Dedifferentiated amniotic fluid mesenchymal stem cell (primary cell): ENCODE measurements at regions not wholly inside any gene's neighbourhood (a gene's known extent, or its start where the extent isn't known, plus 50 kb on each side); places are given as distances from the start of the nearest gene placed in this dataset.
"Not testable (repeated sequence)": the region's sequence is repeated elsewhere in the genome, so short reads cannot be mapped to it uniquely, and the experiment has no call there.

Source experiments
- DNase-seq: peaks from one replicate; pipeline ENCODE4 v3.0.0-alpha.2; 2016; ENCODE audit errors: extremely low spot score

DNA sequence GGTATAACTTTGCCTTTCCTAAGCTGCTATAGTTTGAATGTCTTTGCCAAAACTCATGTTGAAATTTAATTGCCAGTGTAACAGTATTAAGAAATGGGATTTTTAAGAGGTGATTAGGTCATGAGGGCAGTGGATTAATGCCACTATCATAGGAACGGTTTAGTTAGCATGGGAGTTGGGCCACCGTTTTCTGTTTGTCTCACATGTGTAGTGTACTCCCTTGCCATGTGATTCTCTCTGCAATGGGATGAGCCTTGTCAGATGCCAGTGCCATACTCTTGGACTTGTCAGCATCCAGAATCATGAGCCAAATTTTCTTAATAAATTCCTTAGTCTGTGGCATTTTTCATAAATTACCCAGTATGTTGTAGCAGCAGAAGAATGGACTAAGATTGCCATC lies 388.9 kb upstream of the RGPD4 start:
- DNase-seq, result no peak

DNA sequence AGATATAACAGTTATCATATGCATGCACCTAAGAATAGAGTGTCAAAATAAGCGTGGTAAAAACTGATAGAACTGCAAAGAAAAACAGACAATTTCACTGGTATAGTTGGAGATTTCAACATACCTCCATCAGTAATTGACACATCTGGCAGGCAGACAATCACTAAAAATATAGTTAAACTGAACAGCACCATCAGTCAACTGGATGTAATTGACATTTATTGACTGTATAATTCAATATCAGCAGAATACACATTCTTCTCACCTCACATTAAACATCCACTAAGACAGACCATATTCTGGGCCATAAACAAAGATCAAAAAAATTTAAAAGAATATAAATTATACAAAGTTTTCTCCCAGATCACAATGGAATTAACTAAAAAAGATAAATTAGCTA lies 378.5 kb upstream of the RGPD4 start:
- DNase-seq, result no peak

DNA sequence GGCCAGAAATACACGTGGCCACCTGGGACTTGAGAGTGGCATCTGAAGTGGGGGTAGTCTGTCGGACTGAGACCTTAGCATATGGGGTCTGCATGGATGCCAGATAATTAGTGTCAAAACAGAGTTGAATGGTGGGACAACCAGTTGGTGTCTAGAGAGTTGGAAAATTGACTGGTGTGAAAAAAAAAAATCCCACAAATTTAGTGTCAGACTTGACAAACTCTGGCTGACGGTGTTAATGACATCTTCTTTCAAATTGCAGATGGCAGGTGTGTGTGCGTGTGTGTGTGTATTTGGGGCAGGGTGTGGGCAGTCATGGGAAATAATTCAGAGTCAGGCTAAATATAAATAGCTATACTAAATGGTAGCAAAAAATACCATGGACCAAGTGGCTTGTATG lies 365.4 kb upstream of the RGPD4 start:
- no peak for DNase-seq

DNA sequence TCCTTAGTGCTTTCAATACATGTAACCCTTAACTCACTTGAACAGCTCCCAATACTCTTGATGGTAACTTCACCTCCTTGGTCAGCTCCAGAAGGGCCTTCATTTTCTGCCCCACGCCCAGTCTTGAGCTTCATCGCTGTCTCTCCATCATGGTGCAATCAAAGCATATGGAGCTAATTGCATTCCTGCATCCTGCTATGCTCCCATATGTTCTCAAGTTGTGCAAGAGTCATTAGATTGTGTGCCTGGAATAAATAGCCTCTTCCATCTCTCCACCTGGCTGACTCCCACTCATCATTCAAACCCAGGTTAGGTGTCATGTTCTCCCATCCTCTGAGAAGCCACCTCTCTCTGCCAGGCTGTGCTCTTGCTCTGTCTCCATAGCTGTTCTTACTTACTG lies 364.5 kb upstream of the RGPD4 start:
- DNase-seq, result no peak

DNA sequence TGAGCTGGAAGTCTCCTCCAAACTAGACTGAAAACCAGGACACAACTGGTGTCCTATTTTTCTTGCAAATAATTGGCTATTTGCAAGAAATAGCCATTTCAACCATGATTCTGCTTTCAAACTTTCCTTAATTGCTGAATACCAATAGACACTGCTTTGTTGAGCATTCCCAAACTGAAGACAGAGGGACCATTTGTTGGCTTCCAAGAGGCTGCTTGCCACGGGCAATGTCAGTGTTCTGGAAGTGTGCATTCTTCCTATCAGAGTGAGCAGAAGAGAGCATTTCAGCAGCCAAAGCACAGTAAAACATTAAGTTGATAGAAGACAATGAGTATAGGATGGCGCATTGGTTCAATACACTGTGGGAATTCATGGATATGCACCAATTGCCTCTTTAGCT lies 360.5 kb upstream of the RGPD4 start:
- DNase-seq, result no peak

DNA sequence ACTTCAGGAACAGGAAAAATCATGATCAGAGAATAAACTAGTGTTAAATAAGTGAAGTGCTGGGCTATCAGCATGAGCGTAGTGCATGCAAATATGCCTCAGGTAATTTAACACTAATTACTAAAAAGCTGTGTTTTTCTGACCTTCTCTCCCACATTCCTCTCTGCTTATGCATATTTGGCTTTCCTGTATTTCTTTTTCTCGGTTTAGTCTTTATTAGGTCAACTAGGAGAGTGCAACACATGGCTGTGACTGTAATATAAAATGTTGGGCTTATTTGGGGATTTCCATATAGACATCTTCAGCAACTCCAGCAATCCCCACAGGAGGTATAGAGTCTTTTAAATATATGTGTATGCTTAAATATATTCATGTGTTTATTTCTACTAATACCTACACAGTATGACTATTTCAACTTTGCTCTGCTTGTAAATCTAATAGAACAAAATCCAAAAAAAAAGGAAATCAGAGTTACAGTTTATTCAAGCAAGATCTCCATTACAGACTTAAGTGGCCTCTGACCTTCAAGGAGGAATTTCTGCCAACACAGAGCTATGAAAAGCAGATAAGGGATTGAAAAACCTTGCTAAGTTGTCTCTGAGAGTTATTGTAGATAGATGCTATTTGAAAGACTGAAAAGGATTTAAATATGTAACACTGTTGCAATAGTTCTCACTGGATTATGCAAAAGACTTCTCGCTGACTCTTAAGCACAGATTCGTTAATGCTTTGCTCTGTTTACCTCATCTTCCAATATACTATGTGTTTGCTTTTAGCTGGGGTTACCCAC lies 359.5 kb upstream of the RGPD4 start:
- DNase-seq, result no peak

DNA sequence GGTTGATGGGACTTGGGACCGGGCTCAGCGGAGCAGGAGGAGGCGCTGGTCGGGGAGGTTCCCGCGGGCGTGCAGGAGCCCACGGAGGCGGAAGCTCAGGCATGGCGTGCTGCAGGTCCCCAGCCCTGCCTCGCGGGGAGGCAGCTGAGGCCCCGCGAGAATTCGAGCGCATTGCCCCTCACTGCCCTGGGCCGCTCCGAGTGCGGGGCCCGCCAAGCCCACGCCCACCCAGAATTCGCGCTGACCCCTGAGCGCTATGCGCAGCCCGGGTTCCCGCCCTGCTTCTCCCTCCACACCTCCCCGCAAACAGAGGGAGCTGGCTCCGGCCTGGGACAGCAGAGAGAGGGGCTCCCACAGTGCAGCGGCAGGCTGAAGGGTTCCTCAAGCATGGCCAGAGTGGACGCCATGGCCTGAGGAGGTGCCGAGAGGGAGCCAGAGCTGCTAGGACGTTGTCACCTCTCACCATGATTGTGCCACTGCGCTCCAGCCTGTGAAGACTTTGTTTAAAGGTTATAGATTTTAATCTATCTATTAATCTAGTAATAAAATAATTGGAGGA lies 357.2 kb upstream of the RGPD4 start:
- no peak for DNase-seq

DNA sequence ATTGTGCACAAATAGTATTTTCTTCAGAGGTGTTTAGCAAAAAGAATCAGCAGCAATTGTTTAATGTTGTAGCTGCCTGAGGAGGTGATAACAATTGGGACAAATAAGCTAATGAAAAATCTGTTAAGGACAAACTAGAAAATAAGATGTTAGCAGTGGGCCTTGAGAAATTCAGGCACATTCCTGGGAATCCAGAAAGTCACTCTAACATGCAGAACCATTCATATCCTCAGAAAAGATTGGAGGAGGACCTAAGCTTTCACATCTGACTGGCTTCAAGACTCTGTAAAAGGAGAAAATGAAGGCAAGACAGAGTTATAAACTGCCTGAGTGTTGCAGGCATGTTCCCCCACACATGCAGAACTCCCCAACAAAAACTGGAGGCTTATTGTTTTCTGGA lies 353.5 kb upstream of the RGPD4 start:
- DNase-seq, result peak; percentile 23

DNA sequence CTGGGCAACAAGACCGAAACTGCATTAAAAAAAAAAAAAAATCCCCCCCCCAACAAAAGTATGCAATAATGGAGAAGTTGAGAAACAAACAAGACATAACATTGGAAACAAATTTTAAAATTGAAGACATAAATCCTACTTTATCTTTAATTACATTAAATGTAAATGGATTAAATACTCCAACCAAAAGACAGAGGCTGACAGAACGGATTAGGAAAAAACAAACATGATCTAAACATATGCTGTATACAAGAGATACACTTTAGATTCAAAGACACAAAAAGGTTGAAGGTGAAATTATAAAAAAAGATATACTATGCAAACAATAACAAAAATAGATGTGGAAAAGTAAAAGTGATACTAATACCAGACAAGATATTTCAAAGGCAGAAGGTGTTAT lies 350.8 kb upstream of the RGPD4 start:
- DNase-seq, result no peak

DNA sequence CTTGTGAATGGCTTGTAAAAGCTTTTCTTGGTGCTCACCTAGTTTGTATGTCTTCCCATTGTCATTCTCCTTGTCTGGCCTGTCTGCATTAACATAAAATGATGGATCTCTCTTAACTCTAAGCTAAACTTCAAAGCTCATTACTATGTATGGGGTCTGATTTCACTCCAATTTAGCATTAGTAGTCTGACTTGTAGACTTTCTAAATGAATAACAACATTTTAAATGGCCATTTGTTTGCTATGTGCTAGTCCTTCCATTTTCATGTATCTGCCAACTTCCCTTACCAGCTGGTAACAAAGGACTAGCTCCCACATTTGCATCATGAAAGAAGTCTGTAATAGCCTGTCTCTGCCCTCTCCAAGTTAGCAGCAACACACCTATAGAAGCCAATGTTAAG lies 324.2 kb upstream of the RGPD4 start:
- no peak for DNase-seq

DNA sequence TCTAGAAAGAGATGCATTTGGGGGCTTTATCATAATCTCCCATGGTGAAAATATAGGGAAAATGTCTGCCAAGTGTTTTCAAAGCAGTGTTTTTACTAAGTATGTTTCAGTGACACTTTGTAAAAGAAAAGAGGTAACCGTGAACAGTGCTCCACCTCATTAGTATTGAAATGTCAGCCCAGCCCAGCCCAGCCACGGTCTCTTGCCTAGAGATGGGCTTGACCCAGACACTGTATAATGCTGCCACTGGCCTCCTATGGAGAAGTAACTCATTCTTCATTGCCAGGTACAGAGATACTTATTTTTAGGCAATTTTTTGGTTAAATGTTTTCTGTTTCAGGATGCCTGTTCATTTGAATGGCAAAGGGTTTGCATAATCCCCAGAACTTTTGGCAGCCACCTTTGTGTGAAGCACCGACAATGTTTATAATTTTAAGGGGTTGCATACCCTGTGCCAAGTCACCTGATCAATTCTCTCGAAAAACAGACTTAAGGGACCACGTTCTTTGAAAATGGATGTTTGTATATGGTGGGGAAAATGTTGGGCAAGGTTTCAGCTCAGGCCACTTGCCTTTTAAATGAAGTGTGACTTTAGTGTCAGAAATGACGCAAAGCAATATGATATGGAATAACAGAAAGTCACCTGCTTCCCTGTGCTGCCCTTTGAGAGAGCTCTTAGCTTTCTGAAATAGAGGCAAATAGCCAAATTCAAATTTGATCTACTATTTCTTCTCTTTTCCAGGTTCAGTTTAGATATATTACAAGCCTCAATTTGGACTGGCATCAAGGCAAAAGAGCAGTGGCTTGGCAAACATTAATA lies 314.5 kb upstream of the RGPD4 start:
- DNase-seq, result no peak

DNA sequence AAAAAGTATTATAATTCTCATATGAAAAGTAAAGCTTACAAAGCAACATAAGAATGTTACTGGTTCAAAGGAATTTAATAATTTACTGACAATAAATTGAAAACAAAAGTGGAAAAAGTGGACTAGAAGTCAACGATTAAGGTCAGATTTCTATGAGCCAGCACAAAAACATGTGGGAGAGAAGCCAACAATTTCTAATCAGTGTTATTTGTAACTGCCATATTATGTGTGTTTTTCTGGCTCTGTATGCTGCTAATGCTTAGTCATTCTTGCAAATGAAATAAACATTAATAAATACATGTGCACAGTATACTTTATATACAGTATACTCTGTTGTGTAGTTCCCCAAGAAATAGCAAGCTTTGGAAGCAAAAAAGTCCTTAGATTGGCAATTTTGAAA lies 301.3 kb upstream of the RGPD4 start:
- no peak for DNase-seq

DNA sequence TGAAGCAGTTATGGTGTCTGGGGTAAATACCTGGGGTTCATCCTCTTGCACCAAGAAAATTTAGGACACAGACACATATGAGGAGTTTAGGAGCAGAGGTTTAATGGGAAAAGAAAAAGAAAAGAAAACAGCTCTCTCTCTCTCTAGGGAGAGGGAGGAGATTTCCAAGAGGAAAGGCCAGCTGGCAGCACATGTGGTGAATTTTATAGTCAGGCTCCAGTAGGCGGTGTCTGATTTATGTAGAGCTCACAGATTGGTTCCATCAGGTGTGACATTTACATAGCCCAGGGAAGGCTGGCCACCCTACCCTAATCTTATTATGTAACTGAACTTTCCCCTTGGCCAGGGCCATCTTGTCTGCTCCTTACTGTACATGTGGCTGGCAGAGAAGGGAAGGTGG lies 297.5 kb upstream of the RGPD4 start:
- no peak for DNase-seq

DNA sequence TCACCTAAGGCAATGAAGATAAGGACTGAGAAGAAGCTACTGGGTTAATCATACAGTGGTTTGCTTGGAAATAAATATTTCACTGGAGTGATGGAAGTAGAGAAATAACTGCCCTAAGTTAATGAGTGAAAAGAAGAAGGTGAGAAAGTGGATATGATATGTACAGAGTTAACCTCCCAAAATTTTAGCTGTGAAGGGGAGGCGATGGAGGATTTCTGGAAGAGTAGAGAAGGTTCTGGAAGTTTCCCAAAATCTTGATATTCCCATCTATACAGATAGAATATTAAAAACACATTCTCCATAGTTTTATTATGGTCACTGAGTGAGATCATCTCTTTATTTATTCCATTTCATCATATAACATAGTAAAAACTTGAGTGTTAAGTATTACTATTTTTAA lies 296.6 kb upstream of the RGPD4 start:
- DNase-seq, result no peak

DNA sequence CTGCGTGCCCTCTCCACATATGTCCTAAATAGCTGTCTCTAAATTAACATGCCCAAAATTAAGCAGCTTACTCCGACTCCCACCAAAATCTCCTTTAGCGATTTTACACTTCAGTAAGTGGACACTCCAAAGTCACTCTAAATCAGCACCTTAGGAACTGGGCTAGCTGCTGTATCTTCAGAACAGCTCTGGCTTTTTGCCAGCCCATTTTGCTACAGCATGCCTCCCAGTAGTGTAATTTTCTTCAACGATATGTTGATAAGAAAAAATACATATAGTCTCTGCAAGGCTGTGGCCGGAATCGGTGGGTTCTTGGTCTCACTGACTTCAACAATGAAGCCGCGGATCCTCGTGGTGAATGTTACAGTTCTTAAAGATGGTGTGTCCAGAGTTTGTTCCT lies 291.8 kb upstream of the RGPD4 start:
- no peak for DNase-seq

DNA sequence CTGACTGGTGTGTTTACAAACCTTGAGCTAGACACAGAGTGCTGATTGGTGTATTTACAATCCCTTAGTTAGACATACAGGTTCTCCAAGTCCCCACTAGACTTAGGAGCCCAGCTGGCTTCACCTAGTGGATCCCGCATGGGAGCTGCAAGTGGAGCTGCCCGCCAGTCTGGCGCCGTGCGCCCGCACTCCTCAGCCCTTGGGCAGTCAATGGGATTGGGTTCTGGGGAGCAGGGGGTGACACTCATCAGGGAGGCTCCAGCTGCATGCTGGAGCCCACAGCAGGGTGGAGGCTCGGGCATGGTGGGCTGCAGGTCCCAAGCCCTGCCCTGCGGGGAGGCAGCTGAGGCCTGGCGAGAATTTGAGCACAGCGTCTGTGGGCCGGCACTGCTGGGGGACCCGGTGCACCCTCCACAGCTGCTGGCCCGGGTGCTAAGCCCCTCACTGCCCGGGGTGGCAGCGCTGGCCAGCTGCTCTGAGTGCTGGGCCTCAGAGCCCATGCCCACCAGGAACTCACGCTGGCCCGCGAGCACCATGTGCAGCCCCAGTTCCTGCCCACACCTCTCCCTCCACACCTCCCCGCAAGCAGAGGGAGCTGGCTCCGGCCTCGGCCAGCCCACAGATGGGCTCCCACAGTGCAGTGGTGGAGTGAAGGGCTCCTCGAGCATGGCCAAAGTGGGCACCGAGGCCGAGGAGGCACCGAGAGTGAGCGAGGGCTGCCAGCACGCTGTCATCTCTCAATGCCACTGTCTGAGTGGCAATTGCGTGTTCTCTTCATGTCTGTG lies 290.6 kb upstream of the RGPD4 start:
- not testable (repeated sequence) for DNase-seq

DNA sequence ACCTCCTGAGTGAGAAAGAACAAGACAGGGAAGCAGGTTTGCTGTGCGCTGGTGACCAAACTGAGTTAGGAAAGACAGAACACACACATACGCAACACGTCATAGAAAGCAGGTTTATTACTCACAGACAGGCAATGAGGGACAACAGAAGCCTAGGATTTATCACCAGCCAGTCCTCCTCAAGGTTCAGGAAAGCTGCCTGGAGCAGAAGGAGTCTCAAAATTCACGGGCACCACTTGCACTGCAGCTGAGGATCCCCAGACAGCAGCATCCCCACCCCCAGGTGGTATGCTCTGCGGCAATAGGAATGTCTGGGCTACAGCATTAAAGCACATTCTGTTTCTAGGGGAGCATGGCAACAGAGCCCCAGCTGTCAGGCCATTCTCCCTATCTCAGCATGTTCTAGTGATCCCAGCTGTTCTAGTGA lies 284.4 kb upstream of the RGPD4 start:
- DNase-seq, result no peak

DNA sequence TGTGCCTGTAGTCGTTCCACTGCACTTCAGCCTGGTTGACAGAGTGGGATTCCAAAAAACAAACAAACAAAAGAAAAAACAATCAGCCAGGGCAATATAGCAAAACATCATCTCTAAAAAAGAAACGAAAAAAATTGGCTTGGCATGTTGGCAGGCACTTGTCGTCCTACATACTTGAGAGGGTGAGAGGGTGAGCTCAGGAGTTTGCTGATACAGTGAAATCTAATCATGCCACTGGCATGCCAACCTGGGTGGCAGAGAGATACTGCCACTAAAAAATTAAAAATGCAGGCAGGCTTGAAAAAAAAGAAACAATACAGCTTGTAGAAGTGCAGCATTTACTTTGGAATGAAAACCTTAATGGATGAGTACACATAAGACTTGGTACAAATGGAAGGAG lies 282.9 kb upstream of the RGPD4 start:
- DNase-seq, result no peak

DNA sequence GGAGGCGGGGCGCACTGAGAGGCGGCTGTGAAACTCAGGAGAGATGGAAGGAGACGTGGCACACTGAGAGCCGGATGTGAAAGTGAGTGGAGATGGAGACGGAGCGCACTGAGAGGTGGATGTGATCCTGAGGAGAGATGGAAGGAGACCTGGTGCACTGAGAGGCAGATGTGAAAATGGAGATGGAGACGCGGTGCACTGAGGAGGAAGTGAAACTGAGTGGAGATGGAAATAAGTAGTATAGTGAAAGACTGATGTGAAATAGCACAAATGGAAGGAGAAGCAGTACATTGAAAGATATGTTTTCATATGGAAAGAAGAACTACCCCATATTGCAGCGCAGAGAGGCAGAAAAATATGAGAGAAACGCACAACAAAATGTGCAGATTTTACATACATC lies 281.6 kb upstream of the RGPD4 start:
- no peak for DNase-seq

DNA sequence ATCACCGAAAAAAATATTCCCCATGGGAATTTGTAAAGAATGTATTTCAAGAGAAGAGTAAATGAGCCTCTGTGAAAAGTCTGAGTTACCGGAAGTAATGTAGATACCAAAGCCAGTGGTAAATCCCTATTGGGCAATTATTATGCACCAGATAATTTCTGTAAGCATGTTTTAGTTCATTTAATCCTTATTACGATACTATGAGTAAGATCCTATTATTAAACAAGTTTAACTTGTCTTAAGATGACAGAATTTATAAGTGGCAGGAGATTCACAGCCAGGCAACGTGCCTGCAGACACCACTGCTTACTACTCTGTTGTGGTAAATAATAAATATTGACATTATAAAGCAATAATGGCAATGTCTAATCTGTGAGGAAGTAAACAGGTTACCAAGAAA lies 280.8 kb upstream of the RGPD4 start:
- no peak for DNase-seq

DNA sequence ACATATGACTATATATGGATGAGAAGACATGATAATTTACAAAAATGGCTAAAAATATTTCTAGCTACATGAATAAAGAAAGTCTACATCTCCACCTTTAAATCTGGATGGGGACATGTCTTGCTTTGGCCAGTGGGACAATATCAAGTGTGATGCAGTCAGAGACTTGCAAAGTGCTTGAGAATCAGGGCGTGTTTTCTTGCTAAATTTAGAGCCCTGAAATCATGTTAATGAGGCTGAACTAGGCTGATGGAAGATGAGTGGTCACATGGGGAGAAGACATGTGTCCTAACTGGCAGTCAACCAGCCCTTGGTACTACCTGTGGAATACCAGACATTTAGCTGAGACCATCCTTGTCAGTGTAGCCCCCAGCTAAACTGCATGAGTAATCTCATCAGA lies 278.5 kb upstream of the RGPD4 start:
- no peak for DNase-seq

DNA sequence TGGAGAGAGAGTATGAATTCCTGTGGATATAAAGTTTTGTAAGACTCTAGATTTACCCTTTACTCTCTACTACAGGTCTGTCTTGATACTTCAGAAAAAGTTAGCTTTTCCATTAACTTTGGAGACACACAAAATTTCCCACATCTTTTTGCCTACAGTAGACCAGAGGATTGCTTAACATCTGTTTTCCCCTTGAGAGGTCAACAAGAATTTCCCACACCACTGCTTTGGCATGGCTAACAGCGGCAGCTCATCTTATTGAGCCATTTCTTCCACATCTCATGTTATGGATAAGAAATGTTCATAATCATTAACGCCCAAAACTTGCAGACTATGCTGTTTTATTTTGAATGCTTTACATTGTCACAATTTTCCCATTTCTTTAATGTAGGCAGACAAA lies 273.6 kb upstream of the RGPD4 start:
- no peak for DNase-seq
